Prostate gland (tissue), 2 donors: ENCODE measurements at regions not wholly inside any gene's neighbourhood (a gene's known extent, or its start where the extent isn't known, plus 50 kb on each side); places are given as distances from the start of the nearest gene placed in this dataset.

Experiments used
- DNase-seq: peaks from one replicate; pipeline ENCODE4 v3.0.0-alpha.2; 2019; ENCODE audit warnings: low spot score
- H3K27ac ChIP-seq, 2 donors: fragments of 200-600 bp; sonication (generic); 2 replicates each; pipeline ENCODE4 v1.5.1; 2017 to 2019
- H3K27me3 ChIP-seq: fragments of 200-600 bp; sonication (generic); replicated peaks from 2 replicates; pipeline ENCODE4 v1.5.1; 2019; ENCODE audit not compliant: insufficient read depth
- H3K36me3 ChIP-seq, 2 donors: fragments of 200-600 bp; sonication (generic); 1 replicate in 1 of 2; 2 replicates in 1 of 2; pipeline versions ENCODE4 v1.5.1 to v1.8.1; 2017 to 2019
- H3K4me1 ChIP-seq: fragments of 200-600 bp; sonication (generic); replicated peaks from 2 replicates; pipeline ENCODE4 v1.5.1; 2019
- H3K4me3 ChIP-seq, 2 donors: fragments of 200-600 bp; sonication (generic); 2 replicates each; pipeline ENCODE4 v1.5.1; 2017 to 2019
- H3K9me3 ChIP-seq: fragments of 200-600 bp; sonication (generic); 2 replicates; pipeline ENCODE4 v1.5.1; 2017
- CTCF ChIP-seq, 4 experiments: fragments of 200-600 bp in 2 of 4; fragments of 450-650 bp in 2 of 4; sonication (generic) in 2 of 4; IDR thresholded peaks; 1 replicate in 3 of 4; 2 replicates in 1 of 4; pipeline ENCODE4 v1.5.1; 2016 to 2019; ENCODE audit warnings: antibody characterized with exemption in 4 of 4, mild to moderate bottlenecking in 2 of 4, moderate library complexity in 2 of 4
- POLR2A ChIP-seq: fragments of 450-650 bp; IDR thresholded peaks from one replicate; pipeline ENCODE4 v1.6.1; 2016; ENCODE audit warnings: antibody characterized with exemption, mild to moderate bottlenecking
- POLR2AphosphoS5 ChIP-seq: sonication (generic); formaldehyde crosslinking; IDR thresholded peaks from one replicate; pipeline ENCODE4 v1.6.1; 2017; ENCODE audit warnings: antibody characterized with exemption
- WGBS: methylation state at CpG from one replicate; pipeline ENCODE4 v1.1.5; 2018; 5-methylcytosine and 5-hydroxymethylcytosine counted together
- intact Hi-C: fragments of 100-400 bp; cut with DNase I; formaldehyde crosslinking; loops from one replicate; pipeline ENCODE4 v1.14.2; 2022

- Histone ChIP-seq H3K27ac (no peak overlapping the region), H3K27me3 (no peaks in the 10 kb centered on the region), H3K4me3 (no peak overlapping the region), H3K4me1 (peaks cover 6% of the 10 kb centered on the region), H3K36me3 (no peaks in the 10 kb centered on the region), H3K9me3 (no peaks in the 10 kb centered on the region)
- no peak for TF ChIP-seq CTCF (IDR thresholded peaks at IDR 0.05)
- TF ChIP-seq POLR2A = no peak
- TF ChIP-seq POLR2AphosphoS5 = no peak
- intact Hi-C loops = no loop called here
- WGBS = 72% methylated on average over 10 of the region's 10 CpGs
- DNase-seq = no peak
Measured at GRCh38 chr6:14380086-14380820, 262.7 kb downstream of the CD83 start.

DNA sequence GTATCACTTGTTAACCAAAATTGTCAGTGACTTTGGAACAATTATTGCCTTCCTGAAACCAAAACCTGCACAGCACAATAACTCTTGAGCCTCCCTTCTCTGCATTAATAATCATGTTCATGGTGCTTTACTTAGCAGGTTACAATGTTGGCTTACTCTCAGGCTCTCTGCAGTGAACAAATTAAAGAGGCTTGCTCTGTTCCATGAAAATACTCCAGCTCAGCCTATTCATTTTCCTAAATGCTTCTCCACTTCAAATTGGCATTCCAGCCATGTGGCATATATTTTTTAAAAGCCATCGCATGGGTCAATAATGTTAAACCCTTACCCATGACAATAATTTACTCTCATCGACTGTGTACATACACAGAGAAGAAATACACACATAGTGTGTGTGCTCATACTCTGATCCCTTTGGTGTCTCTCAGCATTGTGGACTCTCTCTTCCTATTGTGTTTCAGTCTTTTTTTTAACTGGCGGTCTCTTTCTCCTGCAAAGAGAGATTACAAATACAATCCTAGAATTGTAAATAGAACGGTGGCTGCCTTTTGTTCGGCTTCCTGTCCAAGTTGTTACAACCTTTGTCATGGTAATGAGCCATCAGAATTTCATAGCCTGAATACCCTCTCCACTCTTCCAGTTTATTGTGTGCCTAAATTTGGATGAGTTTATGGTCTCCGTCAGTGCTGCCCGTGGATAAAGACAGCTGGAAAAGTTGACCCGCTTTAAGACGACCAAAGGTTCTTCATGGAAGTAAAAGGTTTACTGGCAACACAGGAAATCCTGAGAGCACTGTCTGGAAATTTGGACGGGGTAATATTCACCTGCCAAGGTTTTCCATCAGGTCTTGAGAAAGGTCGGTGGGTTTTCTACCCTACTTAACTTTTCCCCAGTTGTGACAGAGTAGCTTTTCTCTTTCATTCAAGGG, 263.6 kb downstream of the CD83 start:
- Histone ChIP-seq H3K27me3 (no peaks in the 10 kb centered on the region), H3K4me1 (peaks cover 6% of the 10 kb centered on the region), H3K36me3 (no peaks in the 10 kb centered on the region), H3K4me3 (no peak overlapping the region), H3K27ac (no peak overlapping the region), H3K9me3 (no peaks in the 10 kb centered on the region)
- TF ChIP-seq CTCF (IDR thresholded peaks at IDR 0.05) (no peak), POLR2A (no peak), POLR2AphosphoS5 (no peak)
- WGBS = 41% methylated on average over 11 of the region's 11 CpGs
- no peak for DNase-seq
- intact Hi-C loops = no loop called here

DNA sequence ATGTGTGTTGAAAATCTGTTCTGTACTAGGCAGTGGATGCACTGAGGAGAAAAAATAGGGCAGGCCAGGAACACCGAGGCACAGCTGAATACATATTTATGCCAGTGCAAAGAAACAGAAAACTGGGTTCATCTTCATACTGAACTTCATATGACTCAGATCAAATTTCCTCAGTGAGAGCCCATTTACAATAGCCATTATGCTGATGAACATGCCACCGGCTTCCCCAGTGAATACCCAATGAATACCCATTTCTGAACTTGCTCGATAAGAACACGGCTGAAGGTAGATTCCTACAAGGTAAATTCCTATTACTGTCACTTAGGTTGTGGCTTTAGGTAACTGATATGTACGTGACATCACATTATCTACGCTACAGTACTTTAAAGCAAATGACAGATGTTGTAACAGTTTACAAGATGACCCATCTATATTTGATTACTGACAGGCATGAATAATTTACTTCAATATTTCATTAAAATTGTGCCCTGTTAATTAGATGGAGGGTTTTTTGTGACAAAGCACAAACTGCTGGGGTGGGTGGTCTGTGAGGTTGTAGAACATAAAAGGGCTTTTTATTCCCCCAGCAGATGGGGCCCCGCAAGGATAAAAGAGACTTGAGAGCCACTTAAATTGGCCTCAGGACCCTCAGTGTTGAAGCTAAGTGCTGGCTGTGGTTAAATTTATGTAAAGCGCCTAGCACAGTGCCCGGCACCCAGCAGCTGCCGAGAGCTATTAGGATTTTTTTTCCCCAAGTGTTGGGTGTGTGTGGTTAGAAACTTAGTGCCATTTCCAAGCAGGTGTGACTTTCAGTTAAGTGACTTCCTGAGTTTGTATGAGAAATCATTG, 264.5 kb downstream of the CD83 start:
- H3K4me3 ChIP-seq = no peak overlapping the region
- no peak overlapping the region for H3K27ac ChIP-seq
- H3K9me3 ChIP-seq = no peaks in the 10 kb centered on the region
- H3K4me1 ChIP-seq = peaks cover 6% of the 10 kb centered on the region
- WGBS = 95% methylated on average over 10 of the region's 10 CpGs
- no peak for TF ChIP-seq CTCF (IDR thresholded peaks at IDR 0.05)
- TF ChIP-seq POLR2AphosphoS5 = no peak
- no peak for TF ChIP-seq POLR2A
- no peaks in the 10 kb centered on the region for H3K27me3 ChIP-seq
- DNase-seq = no peak
- no peaks in the 10 kb centered on the region for H3K36me3 ChIP-seq
- intact Hi-C loops = no loop called here

GRCh38 chr6:14382678-14383236, 265.2 kb downstream of the CD83 start:
- H3K9me3 ChIP-seq = no peaks in the 10 kb centered on the region
- H3K4me3 ChIP-seq = no peak overlapping the region
- no peak for DNase-seq
- no peaks in the 10 kb centered on the region for H3K27me3 ChIP-seq
- H3K4me1 ChIP-seq = peaks cover 6% of the 10 kb centered on the region
- intact Hi-C loops = no loop called here
- WGBS = 84% methylated on average over 3 of the region's 3 CpGs
- TF ChIP-seq POLR2AphosphoS5 = no peak
- no peak for TF ChIP-seq POLR2A
- TF ChIP-seq CTCF (IDR thresholded peaks at IDR 0.05) = no peak
- no peaks in the 10 kb centered on the region for H3K36me3 ChIP-seq
- H3K27ac ChIP-seq = no peak overlapping the region
